Fibroblast of lung (primary cell): ENCODE measurements at regions not wholly inside any gene's neighbourhood (a gene's known extent, or its start where the extent isn't known, plus 50 kb on each side); places are given as distances from the start of the nearest gene placed in this dataset.

Experiments used
- DNase-seq, 2 donors: peaks; one replicate each; pipeline versions ENCODE4 v3.0.0 to v3.0.0-alpha.2; 2010; ENCODE audit warnings: low read depth in 2 of 2
- H2AFZ ChIP-seq: 2 replicates; pipeline ENCODE4 v1.5.1; 2012; ENCODE audit warnings: low read length, control low read depth, inconsistent platforms
- H3K27ac ChIP-seq: 2 replicates; pipeline ENCODE4 v1.5.1; 2011; ENCODE audit warnings: low read length, control low read depth; ENCODE audit not compliant: insufficient read depth
- H3K27me3 ChIP-seq: 2 replicates; pipeline ENCODE4 v1.5.1; 2011; ENCODE audit warnings: mild to moderate bottlenecking, low read length; ENCODE audit not compliant: control insufficient read depth, insufficient read depth
- H3K36me3 ChIP-seq: 2 replicates; pipeline ENCODE4 v1.5.1; 2011; ENCODE audit warnings: low read length; ENCODE audit not compliant: control insufficient read depth, insufficient read depth
- H3K4me1 ChIP-seq: 2 replicates; pipeline ENCODE4 v1.5.1; 2011; ENCODE audit warnings: low read length; ENCODE audit not compliant: control insufficient read depth, insufficient read depth; ENCODE audit errors: extremely low read depth
- H3K4me2 ChIP-seq: 2 replicates; pipeline ENCODE4 v1.5.1; 2011; ENCODE audit warnings: low read length, control low read depth; ENCODE audit not compliant: insufficient read depth; ENCODE audit errors: extremely low read depth
- H3K4me3 ChIP-seq, 4 experiments: fragments of 200-600 bp in 1 of 4; sonication (generic) in 1 of 4; replicated peaks in 1 of 4; 2 replicates each; pipeline ENCODE4 v1.5.1; 2011 to 2016; ENCODE audit warnings: low read length in 4 of 4, low read depth in 3 of 4, mild to moderate bottlenecking in 3 of 4, control low read depth in 2 of 4, inconsistent platforms in 1 of 4, mixed read lengths in 1 of 4; ENCODE audit not compliant: insufficient read depth in 1 of 4; ENCODE audit errors: control extremely low read depth in 1 of 4
- H3K79me2 ChIP-seq: 2 replicates; pipeline ENCODE4 v1.5.1; 2012; ENCODE audit warnings: mild to moderate bottlenecking, low read length, inconsistent platforms; ENCODE audit not compliant: control insufficient read depth, insufficient read depth
- H3K9ac ChIP-seq: 2 replicates; pipeline ENCODE4 v1.5.1; 2011; ENCODE audit warnings: mild to moderate bottlenecking, low read length, control low read depth; ENCODE audit not compliant: insufficient read depth
- H3K9me3 ChIP-seq: 2 replicates; pipeline ENCODE4 v1.5.1; 2012; ENCODE audit warnings: low read depth, low read length; ENCODE audit not compliant: control insufficient read depth, insufficient read depth
- H4K20me1 ChIP-seq: 2 replicates; pipeline ENCODE4 v1.5.1; 2011; ENCODE audit warnings: low read length; ENCODE audit not compliant: control insufficient read depth, insufficient read depth; ENCODE audit errors: extremely low read depth
- EZH2 ChIP-seq: IDR thresholded peaks from 2 replicates; pipeline ENCODE4 v1.5.1; 2012; ENCODE audit warnings: low read length, control low read depth, mild to moderate bottlenecking; ENCODE audit errors: missing control alignments
- TF ChIP-seq, protein P1 (sequence below), 2 donors: IDR thresholded peaks in 1 of 2; conservative IDR thresholded peaks in 1 of 2; 1 replicate in 1 of 2; 2 replicates in 1 of 2; pipeline ENCODE4 v1.5.1; 2011 to 2012; ENCODE audit warnings: low read length in 2 of 2, control low read depth in 1 of 2, inconsistent platforms in 1 of 2, low read depth in 1 of 2, mild to moderate bottlenecking in 1 of 2

DNA sequence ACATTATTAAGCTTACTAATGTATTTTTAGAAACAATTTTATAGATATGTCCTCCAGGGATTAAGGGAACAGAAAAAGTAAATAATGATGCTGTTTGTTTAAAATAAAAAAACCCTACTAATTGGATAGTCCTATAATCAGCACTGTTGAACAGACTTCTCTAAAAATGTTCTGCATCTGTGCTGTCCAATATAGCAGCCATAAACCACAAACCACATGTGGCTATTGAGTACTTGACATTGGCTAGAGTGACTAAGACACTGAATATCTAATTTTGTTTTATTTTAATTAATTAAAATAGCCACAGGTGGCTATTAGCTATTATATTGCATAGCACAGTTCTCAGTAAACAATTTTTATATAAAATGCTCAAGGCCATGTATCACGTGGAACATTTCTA lies 210.4 kb downstream of the DPY19L2 start:
- no peak overlapping the region for H2AFZ ChIP-seq
- TF ChIP-seq, protein P1, sequence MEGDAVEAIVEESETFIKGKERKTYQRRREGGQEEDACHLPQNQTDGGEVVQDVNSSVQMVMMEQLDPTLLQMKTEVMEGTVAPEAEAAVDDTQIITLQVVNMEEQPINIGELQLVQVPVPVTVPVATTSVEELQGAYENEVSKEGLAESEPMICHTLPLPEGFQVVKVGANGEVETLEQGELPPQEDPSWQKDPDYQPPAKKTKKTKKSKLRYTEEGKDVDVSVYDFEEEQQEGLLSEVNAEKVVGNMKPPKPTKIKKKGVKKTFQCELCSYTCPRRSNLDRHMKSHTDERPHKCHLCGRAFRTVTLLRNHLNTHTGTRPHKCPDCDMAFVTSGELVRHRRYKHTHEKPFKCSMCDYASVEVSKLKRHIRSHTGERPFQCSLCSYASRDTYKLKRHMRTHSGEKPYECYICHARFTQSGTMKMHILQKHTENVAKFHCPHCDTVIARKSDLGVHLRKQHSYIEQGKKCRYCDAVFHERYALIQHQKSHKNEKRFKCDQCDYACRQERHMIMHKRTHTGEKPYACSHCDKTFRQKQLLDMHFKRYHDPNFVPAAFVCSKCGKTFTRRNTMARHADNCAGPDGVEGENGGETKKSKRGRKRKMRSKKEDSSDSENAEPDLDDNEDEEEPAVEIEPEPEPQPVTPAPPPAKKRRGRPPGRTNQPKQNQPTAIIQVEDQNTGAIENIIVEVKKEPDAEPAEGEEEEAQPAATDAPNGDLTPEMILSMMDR (conservative IDR thresholded peaks at IDR 0.05 in 1 of 2, IDR thresholded peaks at IDR 0.05 in 1 of 2; ENCODE audit: low read depth in 1 of 2, low read length in 2 of 2): no peak
- TF ChIP-seq EZH2: no peak
- DNase-seq: no peak

DNA sequence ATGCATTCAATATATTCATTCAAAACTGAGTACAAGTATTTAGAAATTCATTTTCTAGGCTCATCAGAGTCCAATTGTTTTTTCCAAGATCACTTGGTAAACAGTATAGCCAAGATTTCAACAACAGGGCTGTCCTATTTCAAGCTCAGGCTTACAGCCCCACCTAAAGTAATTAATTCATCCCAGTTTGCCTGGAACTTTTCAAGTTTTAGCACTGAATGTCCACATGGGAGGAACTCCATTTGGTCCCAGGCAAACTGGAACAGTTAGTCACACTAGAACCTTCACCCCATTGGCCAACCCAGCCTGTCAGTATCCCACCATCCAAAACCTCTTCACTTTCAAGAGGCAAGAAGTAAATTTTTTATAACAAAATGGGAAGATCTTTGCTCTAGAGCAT lies 210.9 kb downstream of the DPY19L2 start:
- Histone ChIP-seq H3K27me3 (no peaks in the 10 kb centered on the region), H3K4me1 (no peaks in the 10 kb centered on the region), H3K4me3 (no peak overlapping the region), H3K9me3 (no peaks in the 10 kb centered on the region), H3K9ac (no peak overlapping the region), H2AFZ (no peak overlapping the region), H3K79me2 (no peaks in the 10 kb centered on the region), H4K20me1 (no peaks in the 10 kb centered on the region), H3K4me2 (no peak overlapping the region), H3K36me3 (no peaks in the 10 kb centered on the region), H3K27ac (no peak overlapping the region)
- no peak for DNase-seq
- TF ChIP-seq EZH2: no peak
- TF ChIP-seq, protein P1 (conservative IDR thresholded peaks at IDR 0.05 in 1 of 2, IDR thresholded peaks at IDR 0.05 in 1 of 2; ENCODE audit: low read depth in 1 of 2, low read length in 2 of 2): no peak

More for the DNA sequence above, 210.4 kb downstream of the DPY19L2 start:
- Histone ChIP-seq H3K79me2 (no peaks in the 10 kb centered on the region), H3K27me3 (no peaks in the 10 kb centered on the region), H3K4me1 (no peaks in the 10 kb centered on the region), H3K9me3 (no peaks in the 10 kb centered on the region), H3K4me2 (no peak overlapping the region), H3K4me3 (no peak overlapping the region), H3K9ac (no peak overlapping the region), H4K20me1 (no peaks in the 10 kb centered on the region), H3K36me3 (no peaks in the 10 kb centered on the region), H3K27ac (no peak overlapping the region)

DNA sequence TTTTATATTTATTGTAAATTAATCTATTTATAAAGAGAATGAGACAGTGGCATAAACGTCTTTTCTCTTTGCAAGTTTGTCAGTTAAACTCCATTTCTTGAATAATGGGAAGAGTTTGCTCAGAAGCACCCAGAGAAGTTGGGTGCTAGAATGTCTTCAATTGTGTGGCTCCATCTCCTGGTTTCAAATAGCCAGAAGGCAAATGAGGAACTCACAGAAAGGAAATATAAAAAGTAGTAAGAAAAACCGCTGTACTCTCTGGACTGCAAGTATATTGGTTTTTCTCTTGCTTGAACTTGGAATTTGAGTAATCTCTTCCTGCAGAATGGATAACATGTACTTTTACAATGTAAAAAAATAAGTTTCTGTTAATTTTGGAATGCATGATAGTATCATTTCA lies 217.5 kb downstream of the DPY19L2 start:
- DNase-seq: no peak
- Histone ChIP-seq H4K20me1 (no peaks in the 10 kb centered on the region), H3K79me2 (no peaks in the 10 kb centered on the region), H3K36me3 (no peaks in the 10 kb centered on the region), H3K4me1 (no peaks in the 10 kb centered on the region), H3K4me3 (no peak overlapping the region), H3K9ac (no peak overlapping the region), H2AFZ (no peak overlapping the region), H3K4me2 (no peak overlapping the region), H3K27ac (no peak overlapping the region), H3K27me3 (no peaks in the 10 kb centered on the region), H3K9me3 (no peaks in the 10 kb centered on the region)
- TF ChIP-seq EZH2: no peak
- TF ChIP-seq, protein P1 (conservative IDR thresholded peaks at IDR 0.05 in 1 of 2, IDR thresholded peaks at IDR 0.05 in 1 of 2; ENCODE audit: low read depth in 1 of 2, low read length in 2 of 2): no peak
